Keratinocyte (primary cell): ENCODE measurements at regions not wholly inside any gene's neighbourhood (a gene's known extent, or its start where the extent isn't known, plus 50 kb on each side); places are given as distances from the start of the nearest gene placed in this dataset.

Experiments
- EZH2 ChIP-seq: IDR thresholded peaks from one replicate; pipeline ENCODE4 v1.6.1; 2012; ENCODE audit warnings: inconsistent platforms, mild to moderate bottlenecking, low read length, moderate library complexity
- TF ChIP-seq, protein P1 (sequence below), 3 experiments: IDR thresholded peaks in 1 of 3; conservative IDR thresholded peaks in 1 of 3; optimal IDR thresholded peaks in 1 of 3; 2 replicates in 2 of 3; 3 replicates in 1 of 3; pipeline versions ENCODE3 to v1.5.1; 2011; ENCODE audit warnings: low read length in 3 of 3, mild to moderate bottlenecking in 3 of 3, moderate library complexity in 2 of 3, control low read depth in 1 of 3, inconsistent platforms in 1 of 3; ENCODE audit not compliant: insufficient read depth in 2 of 3; ENCODE audit errors: extremely low read depth in 1 of 3

DNA sequence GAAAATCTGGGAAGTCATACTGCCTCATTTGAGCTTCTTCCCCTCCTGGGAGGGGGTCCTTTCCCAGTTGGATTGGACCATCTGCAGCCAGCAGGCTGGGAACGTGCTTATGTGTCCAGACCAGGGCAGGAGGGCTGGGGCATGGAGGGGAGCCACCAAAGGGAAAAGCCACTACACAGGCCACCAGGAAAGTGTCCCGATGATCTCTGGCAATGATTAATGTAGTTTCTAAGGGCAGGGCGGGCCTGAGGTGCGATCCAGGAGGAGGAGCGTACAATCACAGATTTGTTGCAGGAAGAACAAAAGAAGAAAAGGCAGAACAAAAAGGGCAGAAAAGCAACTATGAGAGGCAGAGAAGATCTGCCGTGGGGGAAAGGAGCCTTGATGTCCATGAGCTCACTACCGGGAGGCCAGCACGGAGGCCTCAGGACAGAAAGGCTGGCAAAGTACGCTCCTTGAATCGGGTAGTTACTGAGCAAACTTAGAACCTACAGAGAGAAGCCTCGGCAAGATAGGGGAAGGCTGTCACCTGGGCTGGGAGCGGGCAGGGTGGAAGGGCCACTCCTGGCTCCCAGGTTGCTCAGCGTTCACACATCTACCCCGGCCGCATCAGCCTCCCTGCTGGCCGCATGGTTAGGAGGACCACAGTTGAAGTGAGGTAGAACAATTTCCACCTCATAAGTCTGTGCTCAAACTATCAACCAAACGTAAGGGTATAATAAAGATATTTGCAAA lies 79.5 kb upstream of the PCSK6 start:
- TF ChIP-seq, protein P1, sequence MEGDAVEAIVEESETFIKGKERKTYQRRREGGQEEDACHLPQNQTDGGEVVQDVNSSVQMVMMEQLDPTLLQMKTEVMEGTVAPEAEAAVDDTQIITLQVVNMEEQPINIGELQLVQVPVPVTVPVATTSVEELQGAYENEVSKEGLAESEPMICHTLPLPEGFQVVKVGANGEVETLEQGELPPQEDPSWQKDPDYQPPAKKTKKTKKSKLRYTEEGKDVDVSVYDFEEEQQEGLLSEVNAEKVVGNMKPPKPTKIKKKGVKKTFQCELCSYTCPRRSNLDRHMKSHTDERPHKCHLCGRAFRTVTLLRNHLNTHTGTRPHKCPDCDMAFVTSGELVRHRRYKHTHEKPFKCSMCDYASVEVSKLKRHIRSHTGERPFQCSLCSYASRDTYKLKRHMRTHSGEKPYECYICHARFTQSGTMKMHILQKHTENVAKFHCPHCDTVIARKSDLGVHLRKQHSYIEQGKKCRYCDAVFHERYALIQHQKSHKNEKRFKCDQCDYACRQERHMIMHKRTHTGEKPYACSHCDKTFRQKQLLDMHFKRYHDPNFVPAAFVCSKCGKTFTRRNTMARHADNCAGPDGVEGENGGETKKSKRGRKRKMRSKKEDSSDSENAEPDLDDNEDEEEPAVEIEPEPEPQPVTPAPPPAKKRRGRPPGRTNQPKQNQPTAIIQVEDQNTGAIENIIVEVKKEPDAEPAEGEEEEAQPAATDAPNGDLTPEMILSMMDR (optimal IDR thresholded peaks at IDR 0.05 in 1 of 3, IDR thresholded peaks at IDR 0.05 in 1 of 3, conservative IDR thresholded peaks at IDR 0.05 in 1 of 3; ENCODE audit: extremely low read depth in 1 of 3, insufficient read depth in 2 of 3, low read length in 3 of 3), result no peak
- TF ChIP-seq EZH2, result no peak
